Fibroblast of villous mesenchyme (primary cell): ENCODE measurements at regions not wholly inside any gene's neighbourhood (a gene's known extent, or its start where the extent isn't known, plus 50 kb on each side); places are given as distances from the start of the nearest gene placed in this dataset.

ENCODE experiments used
- DNase-seq: peaks from one replicate; pipeline ENCODE4 v3.0.0-alpha.2; 2010; ENCODE audit warnings: low read depth
- H3K4me3 ChIP-seq: 2 replicates; pipeline ENCODE4 v1.5.1; 2011; ENCODE audit warnings: low read depth, mild to moderate bottlenecking, low read length
- CTCF ChIP-seq: IDR thresholded peaks from 2 replicates; pipeline ENCODE4 v1.5.1; 2012; ENCODE audit warnings: low read depth, mild to moderate bottlenecking, low read length; ENCODE audit not compliant: insufficient read depth

- no peak for TF ChIP-seq CTCF
- H3K4me3 ChIP-seq = no peak overlapping the region
- DNase-seq = no peak
These were observed 57.6 kb downstream of the PTTG1 start for GRCh38 chr5:160479220-160479619.

- no peak for DNase-seq
- H3K4me3 ChIP-seq = no peak overlapping the region
- TF ChIP-seq CTCF = no peak
These were observed 58.3 kb downstream of the PTTG1 start for GRCh38 chr5:160479926-160480325.

GRCh38 chr5:160480652-160481051 lies 59.0 kb downstream of the PTTG1 start:
- TF ChIP-seq CTCF = no peak
- H3K4me3 ChIP-seq = no peak overlapping the region
- no peak for DNase-seq

- no peak for TF ChIP-seq CTCF
- no peak overlapping the region for H3K4me3 ChIP-seq
- no peak for DNase-seq
These were observed 63.0 kb downstream of the PTTG1 start for GRCh38 chr5:160484678-160485077.

GRCh38 chr5:160485364-160485969 lies 63.8 kb downstream of the PTTG1 start:
- no peak for DNase-seq
- no peak overlapping the region for H3K4me3 ChIP-seq
- no peak for TF ChIP-seq CTCF

GRCh38 chr5:160486573-160486972 lies 64.9 kb downstream of the PTTG1 start:
- DNase-seq = no peak
- no peak for TF ChIP-seq CTCF

More at GRCh38 chr5:160486573-160486972, 64.9 kb downstream of the PTTG1 start:
- no peak overlapping the region for H3K4me3 ChIP-seq
